Liver (tissue), 8 donors: ENCODE measurements at regions not wholly inside any gene's neighbourhood (a gene's known extent, or its start where the extent isn't known, plus 50 kb on each side); places are given as distances from the start of the nearest gene placed in this dataset.

Source experiments
- DNase-seq: peaks from one replicate; pipeline ENCODE4 v3.0.0-alpha.2; 2017; ENCODE audit warnings: low spot score
- H3K27ac ChIP-seq, 2 donors: one replicate each; pipeline ENCODE4 v1.7.0; 2013; ENCODE audit warnings: inconsistent platforms in 2 of 2, low read length in 2 of 2, control low read depth in 1 of 2, low read depth in 1 of 2, mild to moderate bottlenecking in 1 of 2
- H3K27me3 ChIP-seq, 4 donors: one replicate each; pipeline versions ENCODE4 v1.6.1 to v1.7.0; 2013; ENCODE audit warnings: low read length in 3 of 4, inconsistent platforms in 1 of 4, mild to moderate bottlenecking in 1 of 4, moderate library complexity in 1 of 4; ENCODE audit not compliant: control insufficient read depth in 4 of 4, insufficient read depth in 4 of 4
- H3K36me3 ChIP-seq, 4 donors: one replicate each; pipeline versions ENCODE4 v1.6.1 to v1.7.0; 2013; ENCODE audit warnings: low read length in 3 of 4, mild to moderate bottlenecking in 3 of 4, low read depth in 1 of 4, moderate library complexity in 1 of 4; ENCODE audit not compliant: control insufficient read depth in 4 of 4, insufficient read depth in 3 of 4
- H3K4me1 ChIP-seq, 4 donors: one replicate each; pipeline versions ENCODE4 v1.6.1 to v1.7.0; 2013; ENCODE audit warnings: low read length in 3 of 4, mild to moderate bottlenecking in 3 of 4, moderate library complexity in 1 of 4; ENCODE audit not compliant: control insufficient read depth in 4 of 4, insufficient read depth in 4 of 4
- H3K4me3 ChIP-seq, 3 donors: one replicate each; pipeline versions ENCODE4 v1.6.1 to v1.7.0; 2013; ENCODE audit warnings: low read length in 3 of 3, control low read depth in 1 of 3, low read depth in 1 of 3, mild to moderate bottlenecking in 1 of 3
- H3K9ac ChIP-seq, 2 donors: one replicate each; pipeline ENCODE4 v1.7.0; 2013; ENCODE audit warnings: low read length in 2 of 2, mild to moderate bottlenecking in 2 of 2, moderate library complexity in 2 of 2, control low read depth in 1 of 2, low read depth in 1 of 2
- H3K9me3 ChIP-seq, 4 donors: one replicate each; pipeline versions ENCODE4 v1.6.1 to v1.7.0; 2013; ENCODE audit warnings: low read length in 3 of 4; ENCODE audit not compliant: control insufficient read depth in 4 of 4
- EGR1 ChIP-seq, 2 donors: IDR thresholded peaks; 2 replicates each; pipeline ENCODE4 v1.6.1; 2016 to 2018; ENCODE audit warnings: antibody characterized with exemption in 2 of 2, low read depth in 2 of 2
- FOXA1 ChIP-seq: IDR thresholded peaks from 2 replicates; pipeline ENCODE4 v1.6.1; 2016; ENCODE audit warnings: antibody characterized with exemption
- FOXA2 ChIP-seq: IDR thresholded peaks from 2 replicates; pipeline ENCODE4 v1.6.1; 2016; ENCODE audit warnings: antibody characterized with exemption
- GABPA ChIP-seq, 2 donors: IDR thresholded peaks in 1 of 2; conservative IDR thresholded peaks in 1 of 2; 2 replicates each; pipeline ENCODE4 v1.6.1; 2016; ENCODE audit warnings: antibody characterized with exemption in 2 of 2, mild to moderate bottlenecking in 1 of 2, moderate library complexity in 1 of 2
- HNF4A ChIP-seq, 2 donors: conservative IDR thresholded peaks; 2 replicates each; pipeline ENCODE4 v1.6.1; 2016; ENCODE audit warnings: antibody characterized with exemption in 2 of 2, mild to moderate bottlenecking in 2 of 2
- HNF4G ChIP-seq: IDR thresholded peaks from 2 replicates; pipeline ENCODE4 v1.6.1; 2016; ENCODE audit warnings: antibody characterized with exemption
- JUND ChIP-seq, 2 donors: IDR thresholded peaks; 2 replicates each; pipeline ENCODE4 v1.6.1; 2016; ENCODE audit warnings: antibody characterized with exemption in 2 of 2
- NR2F2 ChIP-seq: IDR thresholded peaks from 2 replicates; pipeline ENCODE4 v1.6.1; 2016; ENCODE audit warnings: antibody characterized with exemption
- RAD21 ChIP-seq, 2 donors: IDR thresholded peaks; 2 replicates each; pipeline ENCODE4 v1.6.1; 2016; ENCODE audit warnings: antibody characterized with exemption in 2 of 2, mild to moderate bottlenecking in 2 of 2
- RXRA ChIP-seq, 2 donors: IDR thresholded peaks; 2 replicates each; pipeline ENCODE4 v1.6.1; 2017 to 2018; ENCODE audit warnings: antibody characterized with exemption in 2 of 2, mild to moderate bottlenecking in 1 of 2
- SP1 ChIP-seq: IDR thresholded peaks from 2 replicates; pipeline ENCODE4 v1.6.1; 2018; ENCODE audit warnings: antibody characterized with exemption, mild to moderate bottlenecking
- TAF1 ChIP-seq: conservative IDR thresholded peaks from 2 replicates; pipeline ENCODE4 v1.6.1; 2016; ENCODE audit warnings: antibody characterized with exemption, mild to moderate bottlenecking
- YY1 ChIP-seq: IDR thresholded peaks from 2 replicates; pipeline ENCODE4 v1.6.1; 2016; ENCODE audit warnings: antibody characterized with exemption, mild to moderate bottlenecking
- WGBS: extraction: QIAGEN DNeasy Blood & Tissue Kit; methylation state at CpG from one replicate; pipeline ENCODE4 v1.1.7; 2013; 5-methylcytosine and 5-hydroxymethylcytosine counted together
- TF ChIP-seq, protein P1 (sequence below): IDR thresholded peaks from 2 replicates; pipeline ENCODE4 v1.6.1; 2016; ENCODE audit warnings: antibody characterized with exemption
- TF ChIP-seq, protein P2 (sequence below): IDR thresholded peaks from 2 replicates; pipeline ENCODE4 v1.6.1; 2016; ENCODE audit warnings: antibody characterized with exemption
- TF ChIP-seq, protein P3 (sequence below): IDR thresholded peaks from 2 replicates; pipeline ENCODE4 v1.6.1; 2016; ENCODE audit warnings: antibody characterized with exemption
- TF ChIP-seq, protein P4 (sequence below): IDR thresholded peaks from 2 replicates; pipeline ENCODE4 v1.6.1; 2016; ENCODE audit warnings: antibody characterized with exemption, mild to moderate bottlenecking
- TF ChIP-seq, protein P5 (sequence below): fragments of 150-350 bp; IDR thresholded peaks from 2 replicates; pipeline ENCODE4 v1.5.1; 2017; ENCODE audit warnings: improper control_type of control experiment, low read depth, low read length; ENCODE audit not compliant: missing input control
- donor health status: healthy.
- donor health status: healthy.
- donor health status: healthy.
- donor health status: healthy.
- donor health status: healthy.

DNA sequence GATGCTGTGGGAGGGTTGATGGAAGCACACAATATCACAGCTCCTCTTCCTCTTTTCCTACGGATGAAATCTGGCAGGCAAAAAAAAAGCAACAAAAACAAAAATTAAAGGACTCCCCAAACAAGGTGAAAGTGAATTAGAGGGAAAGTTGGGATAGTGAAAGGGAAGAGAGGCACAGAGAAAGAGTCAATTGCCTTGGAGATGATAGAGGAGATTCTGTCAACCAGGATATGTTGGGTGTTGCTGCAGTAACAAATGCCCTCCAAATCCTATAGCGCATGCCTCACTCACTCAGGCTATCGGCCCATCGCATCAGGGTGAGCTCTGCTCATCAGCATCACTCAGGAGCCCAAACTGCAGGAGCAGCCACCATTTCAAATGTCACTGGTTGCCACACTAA is 119.1 kb downstream of the DLEU7 start:
- Histone ChIP-seq H3K4me1 (no peaks in the 10 kb centered on the region), H3K27ac (no peak overlapping the region), H3K4me3 (no peak overlapping the region), H3K27me3 (no peaks in the 10 kb centered on the region), H3K36me3 (no peaks in the 10 kb centered on the region), H3K9me3 (peaks cover 0 to 4% (median under 1%) of the 10 kb centered on the region in 4 donors), H3K9ac (no peak overlapping the region)
- TF ChIP-seq, protein P1, sequence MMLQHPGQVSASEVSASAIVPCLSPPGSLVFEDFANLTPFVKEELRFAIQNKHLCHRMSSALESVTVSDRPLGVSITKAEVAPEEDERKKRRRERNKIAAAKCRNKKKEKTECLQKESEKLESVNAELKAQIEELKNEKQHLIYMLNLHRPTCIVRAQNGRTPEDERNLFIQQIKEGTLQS, result no peak
- TF ChIP-seq NR2F2 (no peak), HNF4A (conservative IDR thresholded peaks at IDR 0.05) (no peak), YY1 (no peak), RAD21 (IDR thresholded peaks at IDR 0.05) (no peak), EGR1 (IDR thresholded peaks at IDR 0.05; ENCODE audit: low read depth in 2 of 2) (no peak), TAF1 (no peak), GABPA (IDR thresholded peaks at IDR 0.05 in 1 of 2, conservative IDR thresholded peaks at IDR 0.05 in 1 of 2) (no peak), SP1 (no peak), RXRA (IDR thresholded peaks at IDR 0.05) (no peak), JUND (IDR thresholded peaks at IDR 0.05) (no peak), FOXA1 (no peak), FOXA2 (no peak), HNF4G (no peak)
- TF ChIP-seq, protein P2, sequence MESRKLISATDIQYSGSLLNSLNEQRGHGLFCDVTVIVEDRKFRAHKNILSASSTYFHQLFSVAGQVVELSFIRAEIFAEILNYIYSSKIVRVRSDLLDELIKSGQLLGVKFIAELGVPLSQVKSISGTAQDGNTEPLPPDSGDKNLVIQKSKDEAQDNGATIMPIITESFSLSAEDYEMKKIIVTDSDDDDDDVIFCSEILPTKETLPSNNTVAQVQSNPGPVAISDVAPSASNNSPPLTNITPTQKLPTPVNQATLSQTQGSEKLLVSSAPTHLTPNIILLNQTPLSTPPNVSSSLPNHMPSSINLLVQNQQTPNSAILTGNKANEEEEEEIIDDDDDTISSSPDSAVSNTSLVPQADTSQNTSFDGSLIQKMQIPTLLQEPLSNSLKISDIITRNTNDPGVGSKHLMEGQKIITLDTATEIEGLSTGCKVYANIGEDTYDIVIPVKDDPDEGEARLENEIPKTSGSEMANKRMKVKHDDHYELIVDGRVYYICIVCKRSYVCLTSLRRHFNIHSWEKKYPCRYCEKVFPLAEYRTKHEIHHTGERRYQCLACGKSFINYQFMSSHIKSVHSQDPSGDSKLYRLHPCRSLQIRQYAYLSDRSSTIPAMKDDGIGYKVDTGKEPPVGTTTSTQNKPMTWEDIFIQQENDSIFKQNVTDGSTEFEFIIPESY, result no peak
- TF ChIP-seq, protein P3, sequence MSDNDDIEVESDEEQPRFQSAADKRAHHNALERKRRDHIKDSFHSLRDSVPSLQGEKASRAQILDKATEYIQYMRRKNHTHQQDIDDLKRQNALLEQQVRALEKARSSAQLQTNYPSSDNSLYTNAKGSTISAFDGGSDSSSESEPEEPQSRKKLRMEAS, result no peak
- TF ChIP-seq, protein P4, sequence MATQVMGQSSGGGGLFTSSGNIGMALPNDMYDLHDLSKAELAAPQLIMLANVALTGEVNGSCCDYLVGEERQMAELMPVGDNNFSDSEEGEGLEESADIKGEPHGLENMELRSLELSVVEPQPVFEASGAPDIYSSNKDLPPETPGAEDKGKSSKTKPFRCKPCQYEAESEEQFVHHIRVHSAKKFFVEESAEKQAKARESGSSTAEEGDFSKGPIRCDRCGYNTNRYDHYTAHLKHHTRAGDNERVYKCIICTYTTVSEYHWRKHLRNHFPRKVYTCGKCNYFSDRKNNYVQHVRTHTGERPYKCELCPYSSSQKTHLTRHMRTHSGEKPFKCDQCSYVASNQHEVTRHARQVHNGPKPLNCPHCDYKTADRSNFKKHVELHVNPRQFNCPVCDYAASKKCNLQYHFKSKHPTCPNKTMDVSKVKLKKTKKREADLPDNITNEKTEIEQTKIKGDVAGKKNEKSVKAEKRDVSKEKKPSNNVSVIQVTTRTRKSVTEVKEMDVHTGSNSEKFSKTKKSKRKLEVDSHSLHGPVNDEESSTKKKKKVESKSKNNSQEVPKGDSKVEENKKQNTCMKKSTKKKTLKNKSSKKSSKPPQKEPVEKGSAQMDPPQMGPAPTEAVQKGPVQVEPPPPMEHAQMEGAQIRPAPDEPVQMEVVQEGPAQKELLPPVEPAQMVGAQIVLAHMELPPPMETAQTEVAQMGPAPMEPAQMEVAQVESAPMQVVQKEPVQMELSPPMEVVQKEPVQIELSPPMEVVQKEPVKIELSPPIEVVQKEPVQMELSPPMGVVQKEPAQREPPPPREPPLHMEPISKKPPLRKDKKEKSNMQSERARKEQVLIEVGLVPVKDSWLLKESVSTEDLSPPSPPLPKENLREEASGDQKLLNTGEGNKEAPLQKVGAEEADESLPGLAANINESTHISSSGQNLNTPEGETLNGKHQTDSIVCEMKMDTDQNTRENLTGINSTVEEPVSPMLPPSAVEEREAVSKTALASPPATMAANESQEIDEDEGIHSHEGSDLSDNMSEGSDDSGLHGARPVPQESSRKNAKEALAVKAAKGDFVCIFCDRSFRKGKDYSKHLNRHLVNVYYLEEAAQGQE, result no peak
- TF ChIP-seq, protein P5, sequence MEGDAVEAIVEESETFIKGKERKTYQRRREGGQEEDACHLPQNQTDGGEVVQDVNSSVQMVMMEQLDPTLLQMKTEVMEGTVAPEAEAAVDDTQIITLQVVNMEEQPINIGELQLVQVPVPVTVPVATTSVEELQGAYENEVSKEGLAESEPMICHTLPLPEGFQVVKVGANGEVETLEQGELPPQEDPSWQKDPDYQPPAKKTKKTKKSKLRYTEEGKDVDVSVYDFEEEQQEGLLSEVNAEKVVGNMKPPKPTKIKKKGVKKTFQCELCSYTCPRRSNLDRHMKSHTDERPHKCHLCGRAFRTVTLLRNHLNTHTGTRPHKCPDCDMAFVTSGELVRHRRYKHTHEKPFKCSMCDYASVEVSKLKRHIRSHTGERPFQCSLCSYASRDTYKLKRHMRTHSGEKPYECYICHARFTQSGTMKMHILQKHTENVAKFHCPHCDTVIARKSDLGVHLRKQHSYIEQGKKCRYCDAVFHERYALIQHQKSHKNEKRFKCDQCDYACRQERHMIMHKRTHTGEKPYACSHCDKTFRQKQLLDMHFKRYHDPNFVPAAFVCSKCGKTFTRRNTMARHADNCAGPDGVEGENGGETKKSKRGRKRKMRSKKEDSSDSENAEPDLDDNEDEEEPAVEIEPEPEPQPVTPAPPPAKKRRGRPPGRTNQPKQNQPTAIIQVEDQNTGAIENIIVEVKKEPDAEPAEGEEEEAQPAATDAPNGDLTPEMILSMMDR, result no peak
- WGBS, result 89% methylated on average over 4 of the region's 4 CpGs
- DNase-seq, result no peak

DNA sequence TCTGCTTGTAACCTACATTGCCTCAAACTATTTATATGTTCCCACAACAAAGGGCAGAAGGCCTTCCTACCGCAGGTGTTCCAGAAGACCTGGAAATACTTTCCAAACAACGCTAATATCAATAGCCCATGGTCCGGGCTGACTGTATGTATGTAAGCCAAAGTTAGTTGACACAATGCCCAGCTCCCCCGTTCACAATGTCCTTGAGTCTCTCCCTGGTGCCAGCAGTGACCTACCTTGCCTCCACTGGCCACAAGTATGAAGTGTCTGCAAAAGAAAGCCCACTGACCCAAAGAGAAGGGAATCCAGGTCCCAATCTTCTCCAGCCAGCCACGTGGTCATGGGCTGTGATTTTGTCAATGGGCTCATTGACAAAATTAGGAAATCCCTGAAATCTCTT is 118.6 kb downstream of the DLEU7 start:
- Histone ChIP-seq H3K9ac (no peak overlapping the region), H3K9me3 (peaks cover 0 to 4% (median under 1%) of the 10 kb centered on the region in 4 donors), H3K36me3 (no peaks in the 10 kb centered on the region), H3K27me3 (no peaks in the 10 kb centered on the region), H3K4me3 (no peak overlapping the region), H3K4me1 (no peaks in the 10 kb centered on the region), H3K27ac (no peak overlapping the region)
- TF ChIP-seq, protein P1, result no peak
- TF ChIP-seq NR2F2 (no peak), GABPA (IDR thresholded peaks at IDR 0.05 in 1 of 2, conservative IDR thresholded peaks at IDR 0.05 in 1 of 2) (no peak), FOXA2 (no peak), YY1 (no peak), HNF4G (no peak), TAF1 (no peak), HNF4A (conservative IDR thresholded peaks at IDR 0.05) (no peak), EGR1 (IDR thresholded peaks at IDR 0.05; ENCODE audit: low read depth in 2 of 2) (no peak), SP1 (no peak)
- TF ChIP-seq, protein P3, result no peak
- TF ChIP-seq, protein P5, result no peak
- 75% methylated on average over 5 of the region's 5 CpGs for WGBS
- DNase-seq, result no peak
